Erythroblast (primary cell): ENCODE measurements at regions not wholly inside any gene's neighbourhood (a gene's known extent, or its start where the extent isn't known, plus 50 kb on each side); places are given as distances from the start of the nearest gene placed in this dataset.

Source experiments
- GATA1 ChIP-seq: IDR thresholded peaks from 2 replicates; pipeline ENCODE4 v1.6.1; 2011; ENCODE audit warnings: low read depth, mild to moderate bottlenecking, control low read depth, low read length, moderate library complexity
- POLR2A ChIP-seq: IDR thresholded peaks from 2 replicates; pipeline ENCODE4 v1.6.1; 2011; ENCODE audit warnings: mild to moderate bottlenecking, low read length

DNA sequence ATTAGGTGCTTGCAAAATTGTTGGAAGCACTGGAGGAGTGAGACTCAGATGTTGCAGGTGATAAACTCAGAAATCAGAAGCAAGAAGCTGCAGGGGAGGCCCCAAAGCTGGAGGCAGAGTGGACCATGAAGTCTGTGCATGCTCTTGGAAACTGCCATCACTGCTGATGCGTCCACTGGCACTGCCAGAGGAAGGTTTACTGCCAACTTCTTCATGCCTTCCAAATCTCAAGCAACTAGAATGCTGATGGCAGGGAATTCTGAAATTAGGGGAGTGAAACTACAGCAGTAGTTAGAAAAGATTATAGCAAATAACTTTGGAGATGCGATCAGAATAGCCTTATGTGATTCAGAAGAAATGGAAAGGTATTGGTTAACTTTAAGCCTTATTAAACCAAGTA, 277.1 kb upstream of the SDK2 start:
- TF ChIP-seq POLR2A (no peak), GATA1 (no peak)
